ENCODE measurements at regions not wholly inside any gene's neighbourhood (a gene's known extent, or its start where the extent isn't known, plus 50 kb on each side); places are given as distances from the start of the nearest gene placed in this dataset.

DNA sequence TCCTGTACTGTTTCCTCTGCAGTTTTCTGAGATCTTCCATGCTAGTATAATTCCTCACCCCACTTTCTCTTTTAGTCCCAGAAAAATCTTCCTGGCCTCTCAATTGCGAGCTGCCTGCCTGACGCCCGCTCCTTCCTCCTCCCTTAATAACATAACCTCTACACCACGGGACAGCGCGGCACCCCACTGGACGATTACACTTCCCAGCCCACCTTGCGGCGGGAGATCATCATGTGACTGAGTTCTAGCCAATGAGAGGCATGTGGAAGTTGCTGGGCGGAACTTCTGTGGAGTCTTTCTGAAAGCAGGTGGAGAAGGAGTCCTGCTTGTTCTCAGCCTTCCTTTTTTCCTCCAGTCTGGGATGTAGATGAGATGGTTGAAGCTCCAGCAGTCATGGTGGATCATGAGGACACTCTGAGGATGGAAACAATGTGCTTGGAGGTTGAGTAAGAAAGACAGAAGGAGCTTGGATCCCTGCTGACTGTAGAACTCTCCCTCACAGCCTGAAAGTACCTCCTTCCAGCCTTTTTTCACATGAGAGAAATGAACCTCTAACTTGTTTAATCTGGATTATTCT is 133.6 kb upstream of the VRK1 start:
- no peak overlapping the region for H3K9ac ChIP-seq (ENCODE audit: low read depth, low read length, poor library complexity, severe bottlenecking)
- no peaks in the 10 kb centered on the region for H3F3A ChIP-seq (ENCODE audit: low read depth)
- no peak overlapping the region for H2AFZ ChIP-seq (ENCODE audit: low read length)
- no peaks in the 10 kb centered on the region for H4K20me1 ChIP-seq (ENCODE audit: insufficient read depth, low read length, poor library complexity, severe bottlenecking)
- no peaks in the 10 kb centered on the region for H3K79me2 ChIP-seq (ENCODE audit: insufficient read depth, low read length)
- no peak for TF ChIP-seq EZH2phosphoT487 (IDR thresholded peaks at IDR 0.05; ENCODE audit: borderline replicate concordance)
- H3K27me3 ChIP-seq (ENCODE audit: insufficient read depth, low read length, poor library complexity, severe bottlenecking) = no peaks in the 10 kb centered on the region
- H3K4me1 ChIP-seq (ENCODE audit: insufficient read depth, low read length, poor library complexity, severe bottlenecking) = no peaks in the 10 kb centered on the region
- H3K36me3 ChIP-seq (ENCODE audit: insufficient read depth, low read length) = no peaks in the 10 kb centered on the region
- no peak overlapping the region for H3K4me3 ChIP-seq (ENCODE audit: low read length, poor library complexity, severe bottlenecking)
- no peaks in the 10 kb centered on the region for H3K9me2 ChIP-seq (replicated peaks; ENCODE audit: low read depth, low read length)
- no peaks in the 10 kb centered on the region for H3K9me3 ChIP-seq (ENCODE audit: insufficient read depth, low read depth, low read length)
- H3K4me2 ChIP-seq (ENCODE audit: low read depth, low read length, poor library complexity, severe bottlenecking) = no peak overlapping the region

DNA sequence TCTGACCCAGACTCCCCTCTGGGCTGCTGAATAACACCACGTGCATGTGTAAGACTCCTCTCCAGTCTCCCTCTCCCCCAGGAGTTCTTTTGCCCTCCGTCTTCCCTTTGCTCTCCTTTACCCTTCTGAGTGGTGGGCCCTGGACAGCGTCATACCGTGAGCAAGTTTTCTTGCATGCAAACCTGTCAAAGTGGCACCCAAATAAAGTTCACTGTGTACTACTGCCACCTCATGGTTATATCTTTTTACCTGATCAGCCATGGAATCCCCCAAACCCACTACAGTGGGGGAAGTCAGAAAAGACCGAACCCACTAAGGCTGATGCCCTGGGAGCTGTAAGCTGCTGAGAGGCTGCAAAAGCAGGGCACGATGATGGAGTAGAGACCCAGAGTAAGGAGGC is 131.1 kb upstream of the VRK1 start:
- no peak overlapping the region for H2AFZ ChIP-seq (ENCODE audit: low read length)
- TF ChIP-seq, protein P1, sequence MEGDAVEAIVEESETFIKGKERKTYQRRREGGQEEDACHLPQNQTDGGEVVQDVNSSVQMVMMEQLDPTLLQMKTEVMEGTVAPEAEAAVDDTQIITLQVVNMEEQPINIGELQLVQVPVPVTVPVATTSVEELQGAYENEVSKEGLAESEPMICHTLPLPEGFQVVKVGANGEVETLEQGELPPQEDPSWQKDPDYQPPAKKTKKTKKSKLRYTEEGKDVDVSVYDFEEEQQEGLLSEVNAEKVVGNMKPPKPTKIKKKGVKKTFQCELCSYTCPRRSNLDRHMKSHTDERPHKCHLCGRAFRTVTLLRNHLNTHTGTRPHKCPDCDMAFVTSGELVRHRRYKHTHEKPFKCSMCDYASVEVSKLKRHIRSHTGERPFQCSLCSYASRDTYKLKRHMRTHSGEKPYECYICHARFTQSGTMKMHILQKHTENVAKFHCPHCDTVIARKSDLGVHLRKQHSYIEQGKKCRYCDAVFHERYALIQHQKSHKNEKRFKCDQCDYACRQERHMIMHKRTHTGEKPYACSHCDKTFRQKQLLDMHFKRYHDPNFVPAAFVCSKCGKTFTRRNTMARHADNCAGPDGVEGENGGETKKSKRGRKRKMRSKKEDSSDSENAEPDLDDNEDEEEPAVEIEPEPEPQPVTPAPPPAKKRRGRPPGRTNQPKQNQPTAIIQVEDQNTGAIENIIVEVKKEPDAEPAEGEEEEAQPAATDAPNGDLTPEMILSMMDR (conservative IDR thresholded peaks at IDR 0.05; ENCODE audit: low read length) = peak; percentile 25; the same call in 1 of the 2 replicates
- no peak for TF ChIP-seq EZH2phosphoT487 (IDR thresholded peaks at IDR 0.05; ENCODE audit: borderline replicate concordance)
- H3K9me3 ChIP-seq (ENCODE audit: insufficient read depth, low read depth, low read length) = no peaks in the 10 kb centered on the region
- no peaks in the 10 kb centered on the region for H3K36me3 ChIP-seq (ENCODE audit: insufficient read depth, low read length)
- H3K4me2 ChIP-seq (ENCODE audit: low read depth, low read length, poor library complexity, severe bottlenecking) = no peak overlapping the region
- no peaks in the 10 kb centered on the region for H4K20me1 ChIP-seq (ENCODE audit: insufficient read depth, low read length, poor library complexity, severe bottlenecking)
- H3K4me1 ChIP-seq (ENCODE audit: insufficient read depth, low read length, poor library complexity, severe bottlenecking) = no peaks in the 10 kb centered on the region
- H3K9me2 ChIP-seq (replicated peaks; ENCODE audit: low read depth, low read length) = no peaks in the 10 kb centered on the region
- H3K27me3 ChIP-seq (ENCODE audit: insufficient read depth, low read length, poor library complexity, severe bottlenecking) = no peaks in the 10 kb centered on the region
- no peak overlapping the region for H3K4me3 ChIP-seq (ENCODE audit: low read length, poor library complexity, severe bottlenecking)
- H3F3A ChIP-seq (ENCODE audit: low read depth) = no peaks in the 10 kb centered on the region
- H3K9ac ChIP-seq (ENCODE audit: low read depth, low read length, poor library complexity, severe bottlenecking) = no peak overlapping the region
- H3K79me2 ChIP-seq (ENCODE audit: insufficient read depth, low read length) = no peaks in the 10 kb centered on the region

DNA sequence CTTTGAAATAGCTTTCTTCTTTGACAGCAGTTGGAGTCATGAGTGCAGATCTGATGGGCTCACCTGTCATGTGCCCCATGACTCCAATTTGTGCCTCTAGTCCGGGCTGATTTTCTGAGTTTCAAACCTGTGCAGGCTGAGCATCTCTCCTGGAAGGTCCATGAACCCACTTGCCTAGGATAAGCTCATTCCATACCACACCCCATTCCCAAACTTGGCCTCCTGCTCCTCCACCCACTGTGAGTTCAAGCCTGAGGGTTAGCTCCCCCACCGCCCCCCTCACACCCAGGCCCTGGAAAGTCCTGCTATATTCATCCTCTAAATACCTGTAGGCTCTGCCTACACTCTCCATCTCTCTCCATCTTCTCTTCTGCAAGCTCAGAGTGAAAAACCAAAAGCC is 126.8 kb upstream of the VRK1 start:
- H2AFZ ChIP-seq (ENCODE audit: low read length) = no peak overlapping the region
- no peak overlapping the region for H3K9ac ChIP-seq (ENCODE audit: low read depth, low read length, poor library complexity, severe bottlenecking)
- H4K20me1 ChIP-seq (ENCODE audit: insufficient read depth, low read length, poor library complexity, severe bottlenecking) = no peaks in the 10 kb centered on the region
- no peak for TF ChIP-seq EZH2phosphoT487 (IDR thresholded peaks at IDR 0.05; ENCODE audit: borderline replicate concordance)
- TF ChIP-seq, protein P1 (conservative IDR thresholded peaks at IDR 0.05; ENCODE audit: low read length) = no peak
- H3K27me3 ChIP-seq (ENCODE audit: insufficient read depth, low read length, poor library complexity, severe bottlenecking) = no peaks in the 10 kb centered on the region
- no peaks in the 10 kb centered on the region for H3F3A ChIP-seq (ENCODE audit: low read depth)
- H3K4me1 ChIP-seq (ENCODE audit: insufficient read depth, low read length, poor library complexity, severe bottlenecking) = no peaks in the 10 kb centered on the region
- H3K79me2 ChIP-seq (ENCODE audit: insufficient read depth, low read length) = no peaks in the 10 kb centered on the region
- H3K9me3 ChIP-seq (ENCODE audit: insufficient read depth, low read depth, low read length) = no peaks in the 10 kb centered on the region
- no peak overlapping the region for H3K4me2 ChIP-seq (ENCODE audit: low read depth, low read length, poor library complexity, severe bottlenecking)
- H3K4me3 ChIP-seq (ENCODE audit: low read length, poor library complexity, severe bottlenecking) = no peak overlapping the region
- H3K9me2 ChIP-seq (replicated peaks; ENCODE audit: low read depth, low read length) = no peaks in the 10 kb centered on the region
- no peaks in the 10 kb centered on the region for H3K36me3 ChIP-seq (ENCODE audit: insufficient read depth, low read length)

DNA sequence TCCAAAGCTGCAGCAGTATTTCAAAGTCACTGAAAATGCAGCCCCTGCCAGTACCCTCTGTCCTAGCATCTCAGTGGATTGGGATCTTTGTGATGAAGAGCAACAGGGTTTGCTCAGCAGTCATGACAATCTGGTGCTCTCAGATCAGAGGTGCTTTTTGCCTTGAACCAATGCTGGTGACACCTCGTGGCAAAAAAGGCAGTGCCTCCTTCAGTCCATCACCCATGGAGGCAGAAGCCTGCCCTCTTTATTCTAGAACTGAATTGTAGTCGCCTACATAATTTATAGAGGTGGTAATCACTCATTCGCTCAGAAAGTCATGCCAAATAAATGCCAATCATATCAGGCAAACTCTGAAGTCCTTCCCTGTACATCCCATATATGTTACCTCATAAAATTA is 126.0 kb upstream of the VRK1 start:
- H4K20me1 ChIP-seq (ENCODE audit: insufficient read depth, low read length, poor library complexity, severe bottlenecking) = no peaks in the 10 kb centered on the region
- no peaks in the 10 kb centered on the region for H3K9me2 ChIP-seq (replicated peaks; ENCODE audit: low read depth, low read length)
- TF ChIP-seq EZH2phosphoT487 (IDR thresholded peaks at IDR 0.05; ENCODE audit: borderline replicate concordance) = no peak
- TF ChIP-seq, protein P1 (conservative IDR thresholded peaks at IDR 0.05; ENCODE audit: low read length) = no peak
- no peaks in the 10 kb centered on the region for H3K27me3 ChIP-seq (ENCODE audit: insufficient read depth, low read length, poor library complexity, severe bottlenecking)
- no peaks in the 10 kb centered on the region for H3K9me3 ChIP-seq (ENCODE audit: insufficient read depth, low read depth, low read length)
- H3K36me3 ChIP-seq (ENCODE audit: insufficient read depth, low read length) = no peaks in the 10 kb centered on the region
- H3F3A ChIP-seq (ENCODE audit: low read depth) = no peaks in the 10 kb centered on the region
- H3K79me2 ChIP-seq (ENCODE audit: insufficient read depth, low read length) = no peaks in the 10 kb centered on the region
- H2AFZ ChIP-seq (ENCODE audit: low read length) = no peak overlapping the region
- no peak overlapping the region for H3K4me3 ChIP-seq (ENCODE audit: low read length, poor library complexity, severe bottlenecking)
- H3K4me2 ChIP-seq (ENCODE audit: low read depth, low read length, poor library complexity, severe bottlenecking) = no peak overlapping the region
- no peaks in the 10 kb centered on the region for H3K4me1 ChIP-seq (ENCODE audit: insufficient read depth, low read length, poor library complexity, severe bottlenecking)
- no peak overlapping the region for H3K9ac ChIP-seq (ENCODE audit: low read depth, low read length, poor library complexity, severe bottlenecking)
